Liver (tissue), 7 donors: ENCODE measurements at regions not wholly inside any gene's neighbourhood (a gene's known extent, or its start where the extent isn't known, plus 50 kb on each side); places are given as distances from the start of the nearest gene placed in this dataset.

ENCODE experiments used
- DNase-seq: peaks from one replicate; pipeline ENCODE4 v3.0.0-alpha.2; 2017; ENCODE audit warnings: low spot score
- H3K27ac ChIP-seq, 2 donors: one replicate each; pipeline ENCODE4 v1.7.0; 2013; ENCODE audit warnings: inconsistent platforms in 2 of 2, low read length in 2 of 2, control low read depth in 1 of 2, low read depth in 1 of 2, mild to moderate bottlenecking in 1 of 2
- H3K27me3 ChIP-seq, 4 donors: one replicate each; pipeline versions ENCODE4 v1.6.1 to v1.7.0; 2013; ENCODE audit warnings: low read length in 3 of 4, inconsistent platforms in 1 of 4, mild to moderate bottlenecking in 1 of 4, moderate library complexity in 1 of 4; ENCODE audit not compliant: control insufficient read depth in 4 of 4, insufficient read depth in 4 of 4
- H3K36me3 ChIP-seq, 4 donors: one replicate each; pipeline versions ENCODE4 v1.6.1 to v1.7.0; 2013; ENCODE audit warnings: low read length in 3 of 4, mild to moderate bottlenecking in 3 of 4, low read depth in 1 of 4, moderate library complexity in 1 of 4; ENCODE audit not compliant: control insufficient read depth in 4 of 4, insufficient read depth in 3 of 4
- H3K4me1 ChIP-seq, 4 donors: one replicate each; pipeline versions ENCODE4 v1.6.1 to v1.7.0; 2013; ENCODE audit warnings: low read length in 3 of 4, mild to moderate bottlenecking in 3 of 4, moderate library complexity in 1 of 4; ENCODE audit not compliant: control insufficient read depth in 4 of 4, insufficient read depth in 4 of 4
- H3K4me3 ChIP-seq, 3 donors: one replicate each; pipeline versions ENCODE4 v1.6.1 to v1.7.0; 2013; ENCODE audit warnings: low read length in 3 of 3, control low read depth in 1 of 3, low read depth in 1 of 3, mild to moderate bottlenecking in 1 of 3
- H3K9ac ChIP-seq, 2 donors: one replicate each; pipeline ENCODE4 v1.7.0; 2013; ENCODE audit warnings: low read length in 2 of 2, mild to moderate bottlenecking in 2 of 2, moderate library complexity in 2 of 2, control low read depth in 1 of 2, low read depth in 1 of 2
- H3K9me3 ChIP-seq, 4 donors: one replicate each; pipeline versions ENCODE4 v1.6.1 to v1.7.0; 2013; ENCODE audit warnings: low read length in 3 of 4; ENCODE audit not compliant: control insufficient read depth in 4 of 4
- FOXA1 ChIP-seq: IDR thresholded peaks from 2 replicates; pipeline ENCODE4 v1.6.1; 2016; ENCODE audit warnings: antibody characterized with exemption
- FOXA2 ChIP-seq: IDR thresholded peaks from 2 replicates; pipeline ENCODE4 v1.6.1; 2016; ENCODE audit warnings: antibody characterized with exemption
- GABPA ChIP-seq, 2 donors: IDR thresholded peaks in 1 of 2; conservative IDR thresholded peaks in 1 of 2; 2 replicates each; pipeline ENCODE4 v1.6.1; 2016; ENCODE audit warnings: antibody characterized with exemption in 2 of 2, mild to moderate bottlenecking in 1 of 2, moderate library complexity in 1 of 2
- HNF4A ChIP-seq, 2 donors: conservative IDR thresholded peaks; 2 replicates each; pipeline ENCODE4 v1.6.1; 2016; ENCODE audit warnings: antibody characterized with exemption in 2 of 2, mild to moderate bottlenecking in 2 of 2
- RAD21 ChIP-seq, 2 donors: IDR thresholded peaks; 2 replicates each; pipeline ENCODE4 v1.6.1; 2016; ENCODE audit warnings: antibody characterized with exemption in 2 of 2, mild to moderate bottlenecking in 2 of 2
- RXRA ChIP-seq, 2 donors: IDR thresholded peaks; 2 replicates each; pipeline ENCODE4 v1.6.1; 2017 to 2018; ENCODE audit warnings: antibody characterized with exemption in 2 of 2, mild to moderate bottlenecking in 1 of 2
- SP1 ChIP-seq: IDR thresholded peaks from 2 replicates; pipeline ENCODE4 v1.6.1; 2018; ENCODE audit warnings: antibody characterized with exemption, mild to moderate bottlenecking
- TAF1 ChIP-seq: conservative IDR thresholded peaks from 2 replicates; pipeline ENCODE4 v1.6.1; 2016; ENCODE audit warnings: antibody characterized with exemption, mild to moderate bottlenecking
- YY1 ChIP-seq: IDR thresholded peaks from 2 replicates; pipeline ENCODE4 v1.6.1; 2016; ENCODE audit warnings: antibody characterized with exemption, mild to moderate bottlenecking
- WGBS: extraction: QIAGEN DNeasy Blood & Tissue Kit; methylation state at CpG from one replicate; pipeline ENCODE4 v1.1.7; 2013; 5-methylcytosine and 5-hydroxymethylcytosine counted together
- TF ChIP-seq, protein P1 (sequence below): IDR thresholded peaks from 2 replicates; pipeline ENCODE4 v1.6.1; 2016; ENCODE audit warnings: antibody characterized with exemption
- TF ChIP-seq, protein P2 (sequence below): IDR thresholded peaks from 2 replicates; pipeline ENCODE4 v1.6.1; 2016; ENCODE audit warnings: antibody characterized with exemption
- TF ChIP-seq, protein P3 (sequence below): IDR thresholded peaks from 2 replicates; pipeline ENCODE4 v1.6.1; 2016; ENCODE audit warnings: antibody characterized with exemption, mild to moderate bottlenecking
- donor health status: healthy.
- donor health status: healthy.
- donor health status: healthy.
- donor health status: healthy.

DNA sequence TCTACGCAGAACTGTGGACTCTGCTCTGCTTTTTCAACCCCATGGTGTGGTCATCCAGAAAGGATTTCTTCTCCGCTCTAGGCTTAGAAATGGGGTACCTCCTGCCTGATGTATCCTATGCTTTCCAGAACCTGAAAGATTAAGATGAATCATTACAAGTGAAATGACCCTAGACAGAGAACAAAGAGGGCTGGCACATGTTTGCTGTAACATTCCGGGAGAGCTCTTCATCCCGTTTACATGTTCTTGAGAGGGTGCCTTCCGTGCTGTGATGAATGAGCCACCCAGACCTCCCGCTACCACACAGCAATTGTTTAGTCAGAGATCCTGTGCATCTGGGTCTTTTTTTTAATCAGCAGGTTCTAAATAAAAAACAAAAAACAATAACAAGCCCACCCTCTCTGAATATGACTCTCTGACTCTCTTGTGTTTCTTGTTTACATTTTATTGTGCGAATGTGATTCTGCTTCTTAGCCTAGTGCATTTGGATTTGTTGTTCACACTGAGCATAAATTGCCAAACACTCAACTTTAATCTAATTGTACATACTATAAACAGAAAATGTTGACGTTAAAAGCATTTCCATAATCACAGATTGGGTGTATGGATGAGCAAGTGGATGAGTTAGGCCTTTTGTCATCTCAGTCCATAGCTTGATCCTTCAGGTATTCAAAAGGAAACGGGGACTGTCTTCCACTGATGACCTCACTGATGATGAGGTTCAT lies 87.1 kb downstream of the GPR88 start:
- 95% methylated on average over 9 of the region's 9 CpGs for WGBS

DNA sequence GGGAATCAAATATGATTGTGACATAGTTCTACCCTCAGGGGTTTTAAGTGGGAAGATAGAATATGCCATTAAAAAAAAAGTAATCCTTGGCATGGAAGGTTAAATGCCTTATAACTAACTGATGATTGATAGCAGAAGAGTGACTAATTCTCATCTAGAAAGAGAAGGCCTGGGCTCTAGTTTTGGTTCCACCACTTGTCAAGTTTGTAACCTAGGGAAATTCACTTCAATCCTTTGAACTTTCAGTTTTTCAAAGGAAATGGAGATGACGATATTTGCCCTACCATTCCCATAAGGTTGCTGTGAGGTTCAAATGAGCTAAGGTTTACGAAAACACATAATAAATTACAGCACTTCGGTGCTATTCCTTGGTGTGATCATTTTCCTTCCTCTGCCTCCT lies 88.5 kb downstream of the GPR88 start:
- no peaks in the 10 kb centered on the region for H3K9me3 ChIP-seq
- H3K36me3 ChIP-seq = no peaks in the 10 kb centered on the region
- TF ChIP-seq FOXA2 (no peak), TAF1 (no peak)
- DNase-seq = no peak
- no peak overlapping the region for H3K27ac ChIP-seq
- H3K4me1 ChIP-seq = peaks cover 0 to 3% (median 0%) of the 10 kb centered on the region in 4 donors
- no peaks in the 10 kb centered on the region for H3K27me3 ChIP-seq
- 75% methylated on average over 3 of the region's 3 CpGs for WGBS
- H3K4me3 ChIP-seq = no peak overlapping the region
- no peak overlapping the region for H3K9ac ChIP-seq

More for the DNA sequence above, 87.1 kb downstream of the GPR88 start:
- Histone ChIP-seq H3K9ac (no peak overlapping the region), H3K36me3 (no peaks in the 10 kb centered on the region), H3K9me3 (no peaks in the 10 kb centered on the region), H3K4me3 (no peak overlapping the region), H3K27ac (no peak overlapping the region), H3K27me3 (no peaks in the 10 kb centered on the region), H3K4me1 (peaks cover 0 to 3% (median 0%) of the 10 kb centered on the region in 4 donors)
- TF ChIP-seq YY1 (no peak), RAD21 (IDR thresholded peaks at IDR 0.05) (no peak), RXRA (IDR thresholded peaks at IDR 0.05) (no peak), HNF4A (conservative IDR thresholded peaks at IDR 0.05) (no peak), FOXA1 (no peak), GABPA (IDR thresholded peaks at IDR 0.05 in 1 of 2, conservative IDR thresholded peaks at IDR 0.05 in 1 of 2) (no peak), SP1 (no peak)
- TF ChIP-seq, protein P1, sequence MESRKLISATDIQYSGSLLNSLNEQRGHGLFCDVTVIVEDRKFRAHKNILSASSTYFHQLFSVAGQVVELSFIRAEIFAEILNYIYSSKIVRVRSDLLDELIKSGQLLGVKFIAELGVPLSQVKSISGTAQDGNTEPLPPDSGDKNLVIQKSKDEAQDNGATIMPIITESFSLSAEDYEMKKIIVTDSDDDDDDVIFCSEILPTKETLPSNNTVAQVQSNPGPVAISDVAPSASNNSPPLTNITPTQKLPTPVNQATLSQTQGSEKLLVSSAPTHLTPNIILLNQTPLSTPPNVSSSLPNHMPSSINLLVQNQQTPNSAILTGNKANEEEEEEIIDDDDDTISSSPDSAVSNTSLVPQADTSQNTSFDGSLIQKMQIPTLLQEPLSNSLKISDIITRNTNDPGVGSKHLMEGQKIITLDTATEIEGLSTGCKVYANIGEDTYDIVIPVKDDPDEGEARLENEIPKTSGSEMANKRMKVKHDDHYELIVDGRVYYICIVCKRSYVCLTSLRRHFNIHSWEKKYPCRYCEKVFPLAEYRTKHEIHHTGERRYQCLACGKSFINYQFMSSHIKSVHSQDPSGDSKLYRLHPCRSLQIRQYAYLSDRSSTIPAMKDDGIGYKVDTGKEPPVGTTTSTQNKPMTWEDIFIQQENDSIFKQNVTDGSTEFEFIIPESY = no peak
- TF ChIP-seq, protein P2, sequence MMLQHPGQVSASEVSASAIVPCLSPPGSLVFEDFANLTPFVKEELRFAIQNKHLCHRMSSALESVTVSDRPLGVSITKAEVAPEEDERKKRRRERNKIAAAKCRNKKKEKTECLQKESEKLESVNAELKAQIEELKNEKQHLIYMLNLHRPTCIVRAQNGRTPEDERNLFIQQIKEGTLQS = no peak
- TF ChIP-seq, protein P3, sequence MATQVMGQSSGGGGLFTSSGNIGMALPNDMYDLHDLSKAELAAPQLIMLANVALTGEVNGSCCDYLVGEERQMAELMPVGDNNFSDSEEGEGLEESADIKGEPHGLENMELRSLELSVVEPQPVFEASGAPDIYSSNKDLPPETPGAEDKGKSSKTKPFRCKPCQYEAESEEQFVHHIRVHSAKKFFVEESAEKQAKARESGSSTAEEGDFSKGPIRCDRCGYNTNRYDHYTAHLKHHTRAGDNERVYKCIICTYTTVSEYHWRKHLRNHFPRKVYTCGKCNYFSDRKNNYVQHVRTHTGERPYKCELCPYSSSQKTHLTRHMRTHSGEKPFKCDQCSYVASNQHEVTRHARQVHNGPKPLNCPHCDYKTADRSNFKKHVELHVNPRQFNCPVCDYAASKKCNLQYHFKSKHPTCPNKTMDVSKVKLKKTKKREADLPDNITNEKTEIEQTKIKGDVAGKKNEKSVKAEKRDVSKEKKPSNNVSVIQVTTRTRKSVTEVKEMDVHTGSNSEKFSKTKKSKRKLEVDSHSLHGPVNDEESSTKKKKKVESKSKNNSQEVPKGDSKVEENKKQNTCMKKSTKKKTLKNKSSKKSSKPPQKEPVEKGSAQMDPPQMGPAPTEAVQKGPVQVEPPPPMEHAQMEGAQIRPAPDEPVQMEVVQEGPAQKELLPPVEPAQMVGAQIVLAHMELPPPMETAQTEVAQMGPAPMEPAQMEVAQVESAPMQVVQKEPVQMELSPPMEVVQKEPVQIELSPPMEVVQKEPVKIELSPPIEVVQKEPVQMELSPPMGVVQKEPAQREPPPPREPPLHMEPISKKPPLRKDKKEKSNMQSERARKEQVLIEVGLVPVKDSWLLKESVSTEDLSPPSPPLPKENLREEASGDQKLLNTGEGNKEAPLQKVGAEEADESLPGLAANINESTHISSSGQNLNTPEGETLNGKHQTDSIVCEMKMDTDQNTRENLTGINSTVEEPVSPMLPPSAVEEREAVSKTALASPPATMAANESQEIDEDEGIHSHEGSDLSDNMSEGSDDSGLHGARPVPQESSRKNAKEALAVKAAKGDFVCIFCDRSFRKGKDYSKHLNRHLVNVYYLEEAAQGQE = no peak
- DNase-seq = no peak
